ENCODE measurements at regions not wholly inside any gene's neighbourhood (a gene's known extent, or its start where the extent isn't known, plus 50 kb on each side); places are given as distances from the start of the nearest gene placed in this dataset.

- no peak for FAIRE-seq
- Histone ChIP-seq H3K9me1 (ENCODE audit: control insufficient read depth, insufficient read depth, low read length) (no peaks in the 10 kb centered on the region), H3K79me2 (ENCODE audit: control insufficient read depth, insufficient read depth, low read length) (no peaks in the 10 kb centered on the region), H4K20me1 (replicated peaks; ENCODE audit: control insufficient read depth, insufficient read depth, low read length) (no peaks in the 10 kb centered on the region), H3K4me2 (ENCODE audit: insufficient read depth, low read length) (no peak overlapping the region), H3K27me3 (ENCODE audit: control insufficient read depth in 2 of 2, insufficient read depth in 2 of 2, low read length in 2 of 2) (no peaks in the 10 kb centered on the region), H3K27ac (ENCODE audit: extremely low read depth, low read depth, low read length) (no peak overlapping the region), H3K9me3 (replicated peaks; ENCODE audit: control insufficient read depth, insufficient read depth, low read depth, low read length) (no peaks in the 10 kb centered on the region), H3K4me1 (replicated peaks in 1 of 2; ENCODE audit: control insufficient read depth in 2 of 2, insufficient read depth in 2 of 2, low read length in 2 of 2) (no peaks in the 10 kb centered on the region), H2AFZ (ENCODE audit: low read depth, low read length) (no peak overlapping the region), H3K36me3 (ENCODE audit: control insufficient read depth, insufficient read depth, low read length) (no peaks in the 10 kb centered on the region), H3K4me3 (no peak overlapping the region), H3K9ac (ENCODE audit: insufficient read depth in 1 of 2, low read depth in 2 of 2, low read length in 2 of 2) (no peak overlapping the region)
- WGBS (ENCODE audit: insufficient coverage, low coverage, missing lambda C conversion rate) = 0% methylated on average over 1 of the region's 1 CpG
- intact Hi-C loops (cut with micrococcal nuclease) (no loop called here), in situ Hi-C loops (cut with MboI) (no loop called here)
- no peak for TF ChIP-seq MXD1 (CRISPR knock-in tag; IDR thresholded peaks at IDR 0.05; ENCODE audit: borderline replicate concordance, poor library complexity, severe bottlenecking)
- no peak for TF ChIP-seq ZNF644 (tag; IDR thresholded peaks at IDR 0.05; ENCODE audit: low read depth)
- TF ChIP-seq MTA1 (IDR thresholded peaks at IDR 0.05; ENCODE audit: borderline replicate concordance) = no peak
- TF ChIP-seq ZFP30 (CRISPR knock-in tag; IDR thresholded peaks at IDR 0.05; ENCODE audit: borderline replicate concordance) = no peak
- ATAC-seq = no peak
- POLR2A ChIA-PET = no interaction called here
- CTCF ChIA-PET (ENCODE audit: low intra/inter-chr PET ratio) = no interaction called here
- no peak for DNase-seq (ENCODE audit: extremely low read depth in 1 of 4, low spot score in 3 of 4)
- BruUV-seq (replicated peaks) = no TSS peak
Observed at GRCh38 chr14:46215801-46216200, 435.8 kb downstream of the RPL10L start.

- TF ChIP-seq CBX2 (IDR thresholded peaks at IDR 0.05; ENCODE audit: insufficient read depth, low read length, poor library complexity, severe bottlenecking) = no peak
- no peak overlapping the region for H3K27ac ChIP-seq (ENCODE audit: extremely low read depth, low read depth, low read length)
- no peaks in the 10 kb centered on the region for H3K9me3 ChIP-seq (replicated peaks; ENCODE audit: control insufficient read depth, insufficient read depth, low read depth, low read length)
- in situ Hi-C loops (cut with MboI) (no loop called here), intact Hi-C loops (cut with micrococcal nuclease) (no loop called here)
- no peaks in the 10 kb centered on the region for H3K9me1 ChIP-seq (ENCODE audit: control insufficient read depth, insufficient read depth, low read length)
- H3K4me2 ChIP-seq (ENCODE audit: insufficient read depth, low read length) = no peak overlapping the region
- H3K79me2 ChIP-seq (ENCODE audit: control insufficient read depth, insufficient read depth, low read length) = no peaks in the 10 kb centered on the region
- no peaks in the 10 kb centered on the region for H4K20me1 ChIP-seq (replicated peaks; ENCODE audit: control insufficient read depth, insufficient read depth, low read length)
- H3K36me3 ChIP-seq (ENCODE audit: control insufficient read depth, insufficient read depth, low read length) = no peaks in the 10 kb centered on the region
- no TSS peak for BruUV-seq (replicated peaks)
- ATAC-seq = no peak
- FAIRE-seq = no peak
- no peaks in the 10 kb centered on the region for H3K4me1 ChIP-seq (replicated peaks in 1 of 2; ENCODE audit: control insufficient read depth in 2 of 2, insufficient read depth in 2 of 2, low read length in 2 of 2)
- WGBS (ENCODE audit: insufficient coverage, low coverage, missing lambda C conversion rate) = 0% methylated on average over 2 of the region's 2 CpGs
- H3K4me3 ChIP-seq = no peak overlapping the region
- no peaks in the 10 kb centered on the region for H3K27me3 ChIP-seq (ENCODE audit: control insufficient read depth in 2 of 2, insufficient read depth in 2 of 2, low read length in 2 of 2)
- no peak overlapping the region for H2AFZ ChIP-seq (ENCODE audit: low read depth, low read length)
- H3K9ac ChIP-seq (ENCODE audit: insufficient read depth in 1 of 2, low read depth in 2 of 2, low read length in 2 of 2) = no peak overlapping the region
- DNase-seq (ENCODE audit: extremely low read depth in 1 of 4, low spot score in 3 of 4) = no peak
- POLR2A ChIA-PET = no interaction called here
- CTCF ChIA-PET (ENCODE audit: low intra/inter-chr PET ratio) = no interaction called here
Observed at GRCh38 chr14:46198676-46199075, 452.9 kb downstream of the RPL10L start.

All from K562 (cell line).